NCI-H526 (cell line): ENCODE measurements at regions not wholly inside any gene's neighbourhood (a gene's known extent, or its start where the extent isn't known, plus 50 kb on each side); places are given as distances from the start of the nearest gene placed in this dataset.
"Not testable (repeated sequence)": the region's sequence is repeated elsewhere in the genome, so short reads cannot be mapped to it uniquely, and the experiment has no call there.

ENCODE experiments used
- DNase-seq, 2 experiments: peaks; one replicate each; lab custom pipeline; 2025; lab: John Stamatoyannopoulos, UW

DNA sequence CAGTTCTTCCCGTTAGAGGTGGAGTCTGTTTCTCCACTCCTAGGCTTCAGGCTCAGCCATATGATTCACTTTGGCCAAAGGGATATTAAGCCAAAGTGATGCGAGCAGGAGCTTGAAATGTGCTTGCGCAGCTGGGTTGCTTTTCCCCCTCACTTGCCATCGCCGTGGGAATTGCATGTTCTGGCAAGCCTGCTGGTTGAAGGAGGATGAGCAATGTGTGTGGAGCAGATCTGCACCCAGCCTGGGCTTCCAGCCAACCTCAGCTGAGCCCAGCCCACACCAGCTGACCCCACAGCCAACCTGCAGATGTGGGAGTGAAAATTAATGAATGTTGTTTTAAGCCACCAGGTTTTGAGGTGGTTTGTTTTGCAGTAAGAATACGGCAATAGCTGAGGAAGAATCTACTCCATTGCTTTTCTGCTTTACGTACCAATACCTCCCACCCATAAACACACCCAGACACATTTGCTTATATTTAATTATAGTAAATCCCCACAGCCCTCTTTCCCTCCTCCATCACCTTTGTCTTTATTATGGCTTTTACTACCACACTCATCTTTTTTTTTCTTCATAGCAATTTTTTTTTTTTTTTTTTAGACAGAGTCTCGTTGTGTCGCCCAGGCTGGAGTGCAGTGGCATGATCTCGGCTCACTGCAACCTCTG lies 132.8 kb upstream of the FUNDC1 start:
- DNase-seq = peak; percentile 23 to 26

- DNase-seq = no peak
These were observed 132.2 kb upstream of the FUNDC1 start for GRCh38 chrX:44674906-44675305.

DNA sequence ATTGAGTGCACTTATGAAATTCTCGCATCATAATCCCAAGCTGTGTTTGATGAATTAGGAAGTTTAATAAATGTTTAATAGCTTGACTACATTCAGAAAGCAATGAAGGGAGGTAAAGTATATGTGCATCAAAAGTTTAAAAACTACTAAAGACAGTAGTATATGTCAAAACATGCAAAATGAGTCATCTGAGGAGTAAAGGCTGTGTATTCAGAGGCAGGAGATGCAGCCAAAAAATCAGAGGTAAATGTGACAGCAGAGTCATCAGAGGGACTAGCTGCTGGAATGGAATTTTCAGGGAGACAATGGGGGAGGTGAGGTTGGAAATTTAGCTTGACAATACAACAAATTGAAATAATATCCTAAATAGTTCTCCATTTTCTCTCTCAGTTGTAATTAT lies 127.0 kb upstream of the FUNDC1 start:
- no peak for DNase-seq

- DNase-seq = no peak
These were observed 125.1 kb upstream of the FUNDC1 start for GRCh38 chrX:44667771-44668170.

DNA sequence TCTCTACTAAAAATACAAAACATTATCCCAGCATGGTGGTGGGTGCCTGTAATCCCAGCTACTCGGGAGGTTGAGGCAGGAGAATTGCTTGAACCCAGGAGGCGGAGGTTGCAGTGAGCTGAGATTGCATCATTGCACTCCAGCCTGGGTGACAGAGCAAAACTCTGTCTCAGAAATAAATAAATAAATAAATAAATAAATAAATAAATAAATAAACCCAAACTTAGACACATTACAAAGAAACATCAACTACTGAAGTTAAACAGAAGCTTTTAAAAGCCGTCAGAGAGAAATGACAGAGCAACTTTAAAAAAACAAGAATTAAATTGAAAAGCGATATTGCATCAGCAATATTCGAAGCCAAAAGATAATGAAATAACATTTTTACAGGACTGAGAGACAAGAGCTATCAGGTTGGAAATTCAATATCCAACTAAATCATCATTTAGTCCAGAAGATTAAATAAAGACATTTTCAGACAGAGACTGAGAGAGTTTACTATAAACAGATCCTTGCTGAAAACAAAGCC lies 115.1 kb upstream of the FUNDC1 start:
- DNase-seq = not testable (repeated sequence)

DNA sequence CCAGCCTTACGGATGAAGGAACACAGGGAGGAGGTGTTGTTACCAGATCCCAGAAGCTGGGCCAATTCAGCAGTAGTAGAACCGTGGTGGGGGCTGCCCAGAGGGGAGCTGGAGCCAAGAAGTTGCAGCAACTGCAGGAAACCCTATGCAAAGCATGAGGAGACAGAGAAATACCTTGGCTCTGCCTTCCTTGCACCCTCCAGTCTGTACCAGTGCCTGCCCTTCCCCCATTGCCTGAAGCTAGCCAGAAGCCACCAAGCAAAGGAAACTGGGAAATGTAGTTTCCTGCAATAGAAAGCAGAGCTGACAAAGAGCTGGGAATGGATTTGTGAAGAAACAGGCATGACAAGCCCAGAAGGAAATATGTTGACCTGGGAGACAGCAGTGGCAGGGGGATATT lies 108.7 kb upstream of the FUNDC1 start:
- no peak for DNase-seq

- no peak for DNase-seq
These were observed 101.1 kb upstream of the FUNDC1 start for GRCh38 chrX:44643723-44644122.

GRCh38 chrX:44637282-44637681 lies 94.6 kb upstream of the FUNDC1 start:
- DNase-seq = no peak

DNA sequence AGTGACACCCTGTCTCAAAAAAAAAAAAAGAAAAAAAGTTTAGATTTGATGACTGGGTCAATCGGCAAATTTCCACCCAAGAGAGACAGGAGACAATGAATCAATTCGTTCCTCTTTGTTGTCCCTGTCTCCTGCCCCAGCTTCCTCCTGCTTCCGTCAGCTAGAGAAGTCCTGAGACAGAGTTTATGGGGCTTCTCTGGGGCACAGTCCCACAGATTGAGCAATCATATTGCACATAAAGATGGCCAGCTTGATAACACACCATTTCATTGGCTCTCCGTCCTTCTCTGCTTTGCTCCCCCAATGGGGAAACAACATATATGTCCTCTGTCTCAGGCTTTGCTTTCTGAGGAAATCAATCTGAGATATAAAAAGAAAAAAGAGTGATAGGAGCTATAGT lies 78.4 kb upstream of the FUNDC1 start:
- DNase-seq = no peak

- no peak for DNase-seq
These were observed 76.4 kb upstream of the FUNDC1 start for GRCh38 chrX:44619039-44619438.

DNA sequence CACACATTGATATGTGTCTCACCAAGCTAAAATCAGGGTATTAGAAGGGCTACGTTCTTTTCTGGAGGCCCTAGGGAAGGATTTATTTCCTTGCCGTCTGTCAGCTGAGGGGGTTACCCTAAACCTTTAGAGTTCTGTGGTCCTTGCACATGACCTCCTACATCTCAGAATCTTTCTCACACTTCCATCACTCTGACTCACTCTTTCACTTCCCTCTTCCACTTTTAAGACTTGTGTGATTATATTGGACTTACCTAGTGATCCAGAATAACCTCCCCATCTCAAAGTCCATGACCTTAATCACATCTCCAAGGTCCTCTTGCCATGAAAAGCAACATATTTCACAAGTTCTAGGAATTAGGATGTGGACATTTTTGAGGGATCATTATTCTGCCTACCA lies 53.6 kb upstream of the FUNDC1 start:
- no peak for DNase-seq
